Epithelial cell of esophagus (primary cell): ENCODE measurements at regions not wholly inside any gene's neighbourhood (a gene's known extent, or its start where the extent isn't known, plus 50 kb on each side); places are given as distances from the start of the nearest gene placed in this dataset.

Experiments
- DNase-seq: peaks from one replicate; pipeline ENCODE4 v3.0.0; 2010; ENCODE audit warnings: low read depth
- H3K4me3 ChIP-seq: 2 replicates; pipeline ENCODE4 v1.5.1; 2011; ENCODE audit warnings: mild to moderate bottlenecking, low read length, control low read depth
- TF ChIP-seq, protein P1 (sequence below): IDR thresholded peaks from 2 replicates; pipeline ENCODE4 v1.5.1; 2011; ENCODE audit warnings: low read depth, mild to moderate bottlenecking, low read length, control low read depth, inconsistent platforms; ENCODE audit not compliant: insufficient read depth; ENCODE audit errors: missing control alignments

DNA sequence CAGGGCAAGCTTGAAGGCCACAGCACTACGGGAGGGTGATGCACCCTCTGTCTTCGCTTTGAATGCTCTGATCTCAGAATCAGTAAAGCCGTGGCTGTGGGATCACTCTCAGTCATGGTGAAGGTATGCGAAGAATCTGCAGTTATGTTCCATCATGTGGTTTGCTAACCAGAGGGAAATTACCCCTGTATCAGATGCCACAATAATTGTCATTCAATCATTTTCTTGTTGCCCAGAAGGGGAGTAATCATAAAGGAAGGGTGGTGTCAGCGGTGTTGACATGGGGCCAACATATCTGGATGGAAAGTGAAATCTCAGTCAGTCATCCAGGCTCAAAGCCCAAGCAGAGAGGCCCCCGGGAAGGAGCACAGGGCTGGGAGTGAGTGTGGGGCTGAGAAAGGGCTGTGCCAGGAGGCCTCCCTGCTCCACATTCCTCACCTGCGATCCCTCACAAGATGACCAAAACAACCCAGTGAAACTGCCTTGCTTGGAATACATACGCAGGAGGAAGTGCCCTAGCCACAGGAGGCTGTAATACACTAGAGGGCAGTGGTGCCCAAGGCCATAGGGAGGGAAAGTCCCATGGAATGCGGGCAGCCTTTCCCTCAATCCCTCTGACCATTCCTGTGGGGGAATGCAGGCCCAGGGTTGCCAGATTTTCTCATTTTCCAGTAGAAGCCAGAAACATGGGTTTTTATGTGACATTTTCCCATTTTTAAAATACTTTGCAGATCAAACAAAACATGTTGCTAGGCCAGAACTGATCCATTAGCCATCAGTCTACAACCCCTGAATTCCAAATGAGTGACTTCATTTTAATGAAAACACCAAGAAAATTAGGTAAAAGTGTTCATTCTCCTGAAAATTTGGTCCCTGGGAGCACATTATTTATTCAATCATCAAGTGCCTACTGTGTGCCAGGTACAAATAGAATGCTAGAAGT lies 95.7 kb upstream of the VANGL1 start:
- DNase-seq, result peak; percentile 94
- H3K4me3 ChIP-seq, result no peak overlapping the region
- TF ChIP-seq, protein P1, sequence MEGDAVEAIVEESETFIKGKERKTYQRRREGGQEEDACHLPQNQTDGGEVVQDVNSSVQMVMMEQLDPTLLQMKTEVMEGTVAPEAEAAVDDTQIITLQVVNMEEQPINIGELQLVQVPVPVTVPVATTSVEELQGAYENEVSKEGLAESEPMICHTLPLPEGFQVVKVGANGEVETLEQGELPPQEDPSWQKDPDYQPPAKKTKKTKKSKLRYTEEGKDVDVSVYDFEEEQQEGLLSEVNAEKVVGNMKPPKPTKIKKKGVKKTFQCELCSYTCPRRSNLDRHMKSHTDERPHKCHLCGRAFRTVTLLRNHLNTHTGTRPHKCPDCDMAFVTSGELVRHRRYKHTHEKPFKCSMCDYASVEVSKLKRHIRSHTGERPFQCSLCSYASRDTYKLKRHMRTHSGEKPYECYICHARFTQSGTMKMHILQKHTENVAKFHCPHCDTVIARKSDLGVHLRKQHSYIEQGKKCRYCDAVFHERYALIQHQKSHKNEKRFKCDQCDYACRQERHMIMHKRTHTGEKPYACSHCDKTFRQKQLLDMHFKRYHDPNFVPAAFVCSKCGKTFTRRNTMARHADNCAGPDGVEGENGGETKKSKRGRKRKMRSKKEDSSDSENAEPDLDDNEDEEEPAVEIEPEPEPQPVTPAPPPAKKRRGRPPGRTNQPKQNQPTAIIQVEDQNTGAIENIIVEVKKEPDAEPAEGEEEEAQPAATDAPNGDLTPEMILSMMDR, result peak; percentile 82

DNA sequence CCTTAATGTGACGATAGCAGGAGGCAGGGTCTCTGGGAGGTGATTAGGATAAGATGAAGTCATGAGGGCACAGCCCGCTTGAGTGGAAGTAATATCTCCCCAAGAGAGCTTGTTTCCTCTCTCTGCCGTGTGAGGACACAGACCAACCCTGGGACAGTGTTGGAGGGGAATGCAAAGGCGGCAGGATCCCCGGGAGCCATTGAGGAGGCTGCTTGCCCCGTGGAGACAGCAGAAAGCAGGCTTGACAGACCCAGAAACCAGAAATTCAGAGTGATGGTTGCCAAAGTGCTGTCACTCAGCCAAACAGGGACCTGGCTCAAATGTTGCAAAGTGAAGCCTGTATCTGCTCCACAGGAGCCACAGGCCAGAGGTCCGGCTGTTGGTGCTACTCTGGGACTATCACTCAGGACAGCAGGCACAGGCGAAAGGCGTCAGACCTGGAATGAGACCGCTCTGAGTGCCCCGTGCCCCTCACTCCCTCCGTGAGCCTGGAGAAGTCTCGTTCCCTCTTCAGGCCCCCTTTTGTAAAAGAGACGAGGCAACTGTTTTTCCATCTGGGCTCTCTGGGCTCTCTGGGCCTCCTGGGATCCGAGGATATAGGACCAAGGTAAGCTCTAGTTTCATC lies 96.6 kb upstream of the VANGL1 start:
- DNase-seq, result no peak
- TF ChIP-seq, protein P1, result no peak
- no peak overlapping the region for H3K4me3 ChIP-seq

DNA sequence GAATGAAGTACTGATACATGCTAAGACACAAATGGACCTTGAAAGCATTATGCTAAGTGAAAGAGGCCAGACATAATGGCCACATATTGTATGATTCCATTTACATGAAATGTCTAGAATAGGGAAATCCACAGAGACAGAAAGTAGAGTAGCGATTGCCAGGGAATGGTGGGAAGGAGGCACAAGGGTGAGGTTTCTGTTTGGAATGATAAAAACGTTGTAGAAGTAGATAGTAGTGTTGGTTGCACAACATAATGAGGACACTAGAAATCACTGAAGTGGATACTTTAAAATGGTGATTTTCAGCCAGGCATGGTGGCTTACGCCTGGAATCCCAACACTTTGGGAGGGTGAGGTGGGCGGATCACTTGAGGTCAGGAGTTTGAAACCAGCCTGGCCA lies 97.6 kb upstream of the VANGL1 start:
- no peak for DNase-seq
- TF ChIP-seq, protein P1, result no peak
- H3K4me3 ChIP-seq, result no peak overlapping the region

DNA sequence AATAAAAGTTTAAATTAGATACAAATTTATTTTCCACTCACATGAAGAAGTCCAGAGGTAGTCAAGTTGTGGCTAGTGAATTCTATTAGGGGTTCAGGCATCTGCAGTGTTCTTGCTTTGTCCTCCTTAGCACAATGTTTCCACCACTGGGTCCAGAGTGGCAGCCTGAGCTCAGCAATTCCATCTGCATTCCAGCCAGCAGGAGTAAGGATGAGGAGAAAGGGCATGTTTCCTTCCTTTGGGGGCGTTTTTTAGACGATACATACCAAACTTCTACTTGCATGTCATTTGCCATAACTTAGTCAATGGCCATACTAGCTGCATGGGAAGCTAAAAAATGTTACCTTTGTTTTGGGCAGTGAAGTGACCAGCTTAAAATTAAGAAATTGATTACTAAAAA lies 98.5 kb upstream of the VANGL1 start:
- DNase-seq, result no peak
- H3K4me3 ChIP-seq, result no peak overlapping the region
- TF ChIP-seq, protein P1, result no peak

DNA sequence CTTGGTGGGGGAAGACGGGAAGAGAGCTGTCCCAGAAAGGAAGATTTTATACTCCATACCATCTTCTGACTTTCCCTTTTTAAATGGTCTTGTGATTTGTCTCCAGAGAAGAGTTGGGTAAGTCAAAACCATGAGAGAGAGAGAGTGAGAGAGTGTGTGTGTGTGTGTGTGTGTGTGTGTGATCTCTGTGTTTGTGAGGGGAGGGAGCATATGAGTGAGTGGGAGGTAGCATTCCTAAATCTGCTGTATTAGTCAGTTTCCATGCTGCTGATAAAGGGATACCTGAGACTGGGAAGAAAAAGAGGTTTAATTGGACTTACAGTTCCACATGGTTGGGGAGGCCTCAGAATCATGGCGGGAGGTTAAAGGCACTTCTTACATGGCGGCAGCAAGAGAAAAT lies 102.0 kb upstream of the VANGL1 start:
- H3K4me3 ChIP-seq, result no peak overlapping the region
- no peak for DNase-seq
- TF ChIP-seq, protein P1, result no peak

DNA sequence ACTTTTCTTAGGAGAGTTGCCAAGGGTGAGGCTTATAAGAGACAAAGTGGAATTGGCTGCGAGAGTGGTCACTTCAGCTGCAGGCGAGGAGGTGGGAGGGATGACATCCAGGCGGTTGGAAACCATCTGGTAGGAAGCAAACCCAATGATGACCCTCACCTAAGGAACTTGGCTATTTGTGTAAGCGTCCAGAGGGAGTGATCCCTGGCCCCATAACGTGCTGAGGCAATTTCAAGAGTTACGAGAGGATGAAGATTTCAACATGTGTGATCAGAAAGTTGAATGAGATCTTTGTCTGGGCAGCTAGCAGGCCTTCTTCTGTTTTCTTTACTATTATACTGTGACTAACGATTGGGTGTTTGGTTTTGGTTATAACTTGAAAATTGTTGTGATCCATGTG lies 102.7 kb upstream of the VANGL1 start:
- no peak overlapping the region for H3K4me3 ChIP-seq
- peak; percentile 59 for DNase-seq
- TF ChIP-seq, protein P1, result no peak

DNA sequence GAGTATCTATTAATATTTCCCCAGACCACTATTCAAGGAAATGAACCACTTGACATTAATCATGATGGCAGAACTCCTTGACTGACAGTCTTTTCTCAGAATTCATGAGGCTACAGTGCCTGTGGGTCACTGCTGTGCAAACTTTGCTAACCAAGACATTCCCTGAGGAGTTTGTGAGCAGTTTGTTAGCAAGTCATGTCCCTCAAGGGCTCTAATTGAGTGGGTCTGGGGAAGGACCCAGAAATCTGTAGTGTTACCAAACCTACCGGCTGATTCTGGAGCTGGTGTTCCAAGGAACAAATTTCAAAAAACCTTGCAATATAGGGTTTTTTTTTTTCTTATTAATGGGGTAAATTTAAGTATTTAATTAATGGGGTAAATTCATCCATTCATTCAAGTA lies 103.2 kb upstream of the VANGL1 start:
- DNase-seq, result no peak
- no peak overlapping the region for H3K4me3 ChIP-seq
- TF ChIP-seq, protein P1, result no peak
